Amygdala (tissue), 56 donors: ENCODE measurements at regions not wholly inside any gene's neighbourhood (a gene's known extent, or its start where the extent isn't known, plus 50 kb on each side); places are given as distances from the start of the nearest gene placed in this dataset.
A peak's percentile ranks its signal among the peaks of the same experiment; 100 is the strongest.
"Not testable (repeated sequence)": the region's sequence is repeated elsewhere in the genome, so short reads cannot be mapped to it uniquely, and the experiment has no call there.

ENCODE experiments used
- DNase-seq, 56 donors: peaks; one replicate each; lab custom pipeline; 2025; lab: John Stamatoyannopoulos, UW

- not testable (repeated sequence) for DNase-seq
These were observed 185.9 kb upstream of the ZNF644 start for GRCh38 chr1:91207691-91208090.

DNA sequence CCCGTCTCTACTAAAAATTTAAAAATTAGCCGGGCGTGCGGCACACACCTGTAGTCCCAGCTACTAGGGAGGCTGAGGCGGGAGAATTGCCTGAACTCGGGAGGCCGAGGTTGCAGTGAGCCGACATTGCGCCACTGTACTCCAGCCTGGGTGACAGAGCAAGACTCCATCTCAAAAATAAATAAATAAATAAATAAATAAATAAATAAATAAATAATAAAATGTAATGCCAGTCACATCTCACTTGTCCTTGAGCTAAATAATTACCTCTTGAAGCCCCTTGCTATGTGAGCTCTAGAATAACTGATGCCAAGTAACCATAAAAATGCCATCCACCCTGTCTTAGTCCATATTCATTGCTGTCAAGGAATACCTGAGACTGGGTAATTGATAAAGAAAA, 182.3 kb upstream of the ZNF644 start:
- not testable (repeated sequence) for DNase-seq

DNA sequence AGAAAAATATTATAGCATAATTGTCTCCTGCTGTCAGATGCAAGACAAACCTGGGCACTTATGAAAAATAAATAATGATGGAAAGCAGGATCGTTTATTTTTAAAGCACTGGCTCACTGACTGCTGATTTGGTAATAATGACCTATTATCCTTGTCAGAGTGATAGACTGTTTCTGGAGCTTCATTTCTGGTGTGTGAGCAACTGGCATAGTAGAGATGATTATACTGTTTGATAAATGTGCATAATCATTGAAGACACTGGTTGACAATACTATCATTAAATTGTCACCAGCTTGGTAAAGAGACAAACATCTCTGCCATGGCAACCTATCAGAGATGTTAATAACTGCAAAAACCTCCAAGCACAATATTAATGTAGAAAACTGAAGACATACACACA, 179.9 kb upstream of the ZNF644 start:
- no peak for DNase-seq

- DNase-seq: no peak
These were observed 179.3 kb upstream of the ZNF644 start for GRCh38 chr1:91201176-91201575.

DNA sequence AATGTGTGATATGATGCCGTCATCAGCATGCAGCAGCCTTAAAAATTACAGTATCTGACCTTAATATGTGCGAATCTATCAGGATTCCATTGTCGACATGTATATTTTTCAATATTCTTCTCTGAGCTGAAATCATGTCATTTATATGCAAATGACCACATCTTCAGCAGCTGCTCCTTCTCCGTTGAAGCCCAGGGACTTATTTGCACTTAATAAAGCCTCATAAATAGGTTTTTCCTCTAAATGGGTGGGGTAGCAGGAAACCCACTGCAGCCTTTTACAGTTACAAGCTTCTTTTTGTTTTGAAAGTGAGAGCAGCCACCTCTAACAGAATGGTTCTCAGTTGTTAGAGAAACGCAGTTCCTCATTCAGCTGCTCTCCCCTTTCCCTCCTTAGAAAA, 178.8 kb upstream of the ZNF644 start:
- DNase-seq: no peak

- DNase-seq: no peak
These were observed 178.2 kb upstream of the ZNF644 start for GRCh38 chr1:91199988-91200387.

- DNase-seq: no peak
These were observed 169.2 kb upstream of the ZNF644 start for GRCh38 chr1:91190996-91191395.

GRCh38 chr1:91189096-91189495, 167.3 kb upstream of the ZNF644 start:
- DNase-seq: no peak

GRCh38 chr1:91182807-91183206, 161.0 kb upstream of the ZNF644 start:
- not testable (repeated sequence) for DNase-seq

DNA sequence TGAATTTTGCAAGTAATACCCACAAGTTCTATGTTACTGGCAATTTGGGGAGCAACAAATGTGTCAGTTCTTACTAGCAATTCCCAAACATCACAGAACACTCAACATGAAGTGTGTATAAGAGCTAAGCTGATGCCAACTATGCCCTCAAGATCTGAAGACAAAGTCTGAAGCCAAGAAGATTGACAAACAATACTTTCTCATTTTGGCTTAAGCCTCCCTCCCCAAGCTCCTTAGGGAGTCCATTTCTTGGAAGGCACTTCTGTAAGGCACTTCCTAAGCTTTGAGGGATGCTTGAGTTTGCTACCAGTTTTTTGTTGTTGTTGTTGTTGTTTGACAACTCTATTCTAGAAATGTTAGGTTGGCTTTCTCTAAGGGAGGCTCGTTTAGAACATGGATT, 154.4 kb upstream of the ZNF644 start:
- DNase-seq: no peak

- no peak for DNase-seq
These were observed 152.9 kb upstream of the ZNF644 start for GRCh38 chr1:91174734-91175133.

DNA sequence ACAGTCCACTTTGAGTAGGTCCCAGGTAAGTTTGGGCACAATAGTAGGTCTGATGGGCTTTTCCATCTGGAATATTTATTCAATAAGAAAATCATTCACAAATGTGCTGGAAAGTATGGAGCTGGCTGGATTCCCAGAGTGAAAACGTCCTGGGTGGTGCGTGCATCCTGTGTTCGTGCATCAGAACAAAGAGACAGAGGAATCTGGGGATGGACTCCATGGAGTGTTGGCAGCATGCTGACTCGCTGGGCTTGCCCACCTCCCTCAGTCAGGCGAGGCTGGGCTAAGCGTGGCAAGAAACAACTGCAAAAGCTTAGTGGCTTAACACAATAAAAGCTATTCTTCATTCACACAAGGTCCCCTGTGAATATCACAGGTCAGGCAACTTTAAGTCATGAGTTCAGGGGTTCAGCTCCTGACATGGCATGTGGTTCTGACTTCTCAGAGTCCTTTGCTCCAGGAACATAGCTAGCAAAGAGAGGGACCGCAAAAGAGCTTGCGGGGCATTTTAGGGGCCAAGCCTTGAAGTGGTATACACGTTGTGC, 151.6 kb upstream of the ZNF644 start:
- no peak for DNase-seq

GRCh38 chr1:91172541-91172940, 150.7 kb upstream of the ZNF644 start:
- DNase-seq: no peak

DNA sequence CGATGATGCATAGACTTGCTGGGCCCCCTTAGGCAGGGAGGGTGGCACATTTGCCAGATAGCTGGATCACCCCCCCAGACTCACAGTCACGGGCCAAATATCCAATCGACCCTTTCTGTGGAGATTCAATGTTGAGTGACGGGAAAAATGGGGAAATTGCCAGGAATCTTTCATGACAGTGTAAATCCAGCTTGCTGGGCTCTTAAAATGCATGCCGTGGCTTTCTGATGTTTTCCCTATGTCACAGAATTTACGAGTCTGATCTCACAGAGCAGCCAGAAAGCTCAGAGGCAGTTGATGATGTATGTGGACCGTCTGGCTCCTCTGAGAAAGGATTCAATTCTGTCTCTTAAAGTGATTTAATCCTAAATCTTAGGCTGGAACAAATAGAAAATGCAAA, 150.1 kb upstream of the ZNF644 start:
- DNase-seq: no peak

DNA sequence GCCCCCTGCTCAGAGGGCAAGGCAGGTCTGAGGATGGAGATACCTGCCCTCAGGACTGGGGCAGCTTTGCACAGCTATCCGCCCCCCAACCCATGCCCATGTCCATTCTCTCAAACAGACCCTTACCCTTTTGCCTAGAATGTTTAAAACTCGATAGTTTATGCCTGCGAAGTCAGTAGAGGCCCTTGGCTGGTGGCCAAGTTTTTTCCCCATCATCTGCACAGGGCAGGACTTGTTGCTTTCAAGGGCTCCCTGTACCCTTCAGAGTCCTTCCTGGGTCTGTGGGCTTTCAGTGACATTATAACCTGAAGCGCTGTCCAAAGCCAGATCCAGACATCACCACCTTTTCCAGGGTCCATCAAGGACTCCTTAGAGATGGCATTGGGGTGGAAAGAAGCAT, 148.7 kb upstream of the ZNF644 start:
- DNase-seq: no peak

GRCh38 chr1:91166106-91166712, 144.4 kb upstream of the ZNF644 start:
- peak in 35 of 56 donors; percentile 4 to 75 (median 25) for DNase-seq

GRCh38 chr1:91165033-91165654, 143.3 kb upstream of the ZNF644 start:
- DNase-seq: peak in 53 of 56 donors; percentile 10 to 87 (median 47)

- DNase-seq: no peak
These were observed 140.8 kb upstream of the ZNF644 start for GRCh38 chr1:91162613-91163012.

GRCh38 chr1:91161749-91162148, 139.9 kb upstream of the ZNF644 start:
- no peak for DNase-seq

- DNase-seq: no peak
These were observed 139.3 kb upstream of the ZNF644 start for GRCh38 chr1:91161166-91161565.

- DNase-seq: no peak
These were observed 138.7 kb upstream of the ZNF644 start for GRCh38 chr1:91160363-91161075.

GRCh38 chr1:91153341-91153740, 131.5 kb upstream of the ZNF644 start:
- DNase-seq: no peak
